SK-N-SH (cell line): ENCODE measurements at regions not wholly inside any gene's neighbourhood (a gene's known extent, or its start where the extent isn't known, plus 50 kb on each side); places are given as distances from the start of the nearest gene placed in this dataset.

ENCODE experiments used
- CTCF ChIA-PET: fragments of 300-600, 350-600 bp; formaldehyde crosslinking; extraction: SDS; loops from one replicate; lab custom pipeline; 2021; lab: Yijun Ruan, JAX
- POLR2A ChIA-PET: fragments of 350-600 bp; sonication (Branson Sonifier 250); formaldehyde crosslinking; extraction: SDS; loops from one replicate; lab custom pipeline; 2020; ENCODE audit warnings: antibody characterized with exemption, inconsistent platforms; lab: Yijun Ruan, JAX
- DNase-seq: peaks from one replicate; pipeline ENCODE4 v3.0.0; 2012
- H2AFZ ChIP-seq: fragments of 200-600 bp; sonication (generic); 2 replicates; pipeline ENCODE4 v1.8.1; 2016; ENCODE audit warnings: antibody characterized with exemption, mild to moderate bottlenecking, low read depth
- H3F3A ChIP-seq: fragments of 200-600 bp; sonication (generic); replicated peaks from 2 replicates; pipeline ENCODE3; 2016; ENCODE audit warnings: antibody characterized with exemption, mild to moderate bottlenecking; ENCODE audit not compliant: insufficient read depth
- H3K27ac ChIP-seq, 2 experiments: fragments of 200-500 bp in 1 of 2; fragments of 200-600 bp in 1 of 2; sonication (Bioruptor generic) in 1 of 2; sonication (generic), shearing (Covaris generic) in 1 of 2; 2 replicates each; pipeline versions ENCODE4 v1.5.1 to v1.6.1; 2014 to 2016; ENCODE audit warnings: low read depth in 2 of 2, inconsistent platforms in 1 of 2, low read length in 1 of 2, mild to moderate bottlenecking in 1 of 2, mixed read lengths in 1 of 2
- H3K27me3 ChIP-seq: fragments of 200-600 bp; sonication (generic), shearing (Covaris generic); 2 replicates; pipeline ENCODE4 v1.6.1; 2016; ENCODE audit warnings: mixed run types; ENCODE audit not compliant: insufficient read depth
- H3K36me3 ChIP-seq, 2 experiments: fragments of 200-500 bp in 1 of 2; fragments of 200-600 bp in 1 of 2; sonication (Bioruptor generic) in 1 of 2; sonication (generic) in 1 of 2; replicated peaks in 1 of 2; 2 replicates each; pipeline versions ENCODE3 to v1.5.1; 2014 to 2016; ENCODE audit warnings: low read length in 1 of 2, mild to moderate bottlenecking in 1 of 2; ENCODE audit not compliant: insufficient read depth in 2 of 2, control insufficient read depth in 1 of 2
- H3K4me1 ChIP-seq, 2 experiments: fragments of 200-500 bp in 1 of 2; fragments of 200-600 bp in 1 of 2; sonication (Bioruptor generic) in 1 of 2; sonication (generic), shearing (Covaris generic) in 1 of 2; 2 replicates each; pipeline versions ENCODE4 v1.5.1 to v1.6.1; 2014 to 2016; ENCODE audit warnings: low read depth in 1 of 2, low read length in 1 of 2, mixed run types in 1 of 2; ENCODE audit not compliant: insufficient read depth in 2 of 2, control insufficient read depth in 1 of 2
- H3K4me2 ChIP-seq: fragments of 200-600 bp; sonication (generic), shearing (Covaris generic); 2 replicates; pipeline ENCODE4 v1.6.1; 2017; ENCODE audit warnings: mixed run types
- H3K4me3 ChIP-seq, 2 experiments: fragments of 200-500 bp in 1 of 2; fragments of 200-600 bp in 1 of 2; sonication (Bioruptor generic) in 1 of 2; sonication (generic), shearing (Covaris generic) in 1 of 2; 2 replicates each; pipeline versions ENCODE4 v1.5.1 to v1.8.1; 2014 to 2016; ENCODE audit warnings: low read depth in 2 of 2, inconsistent platforms in 1 of 2, low read length in 1 of 2, mild to moderate bottlenecking in 1 of 2, mixed read lengths in 1 of 2, moderate library complexity in 1 of 2
- H3K79me2 ChIP-seq: fragments of 200-600 bp; sonication (generic); 2 replicates; pipeline ENCODE4 v1.8.1; 2017; ENCODE audit warnings: mild to moderate bottlenecking; ENCODE audit not compliant: insufficient read depth
- H3K9ac ChIP-seq: fragments of 200-600 bp; sonication (generic); 2 replicates; pipeline ENCODE4 v1.6.1; 2017; ENCODE audit warnings: mixed run types
- H3K9me2 ChIP-seq: fragments of 200-600 bp; sonication (generic); 2 replicates; pipeline ENCODE4 v1.6.1; 2017; ENCODE audit warnings: mixed run types
- H3K9me3 ChIP-seq: fragments of 200-600 bp; sonication (generic); 2 replicates; pipeline ENCODE4 v1.6.1; 2017; ENCODE audit warnings: mixed run types, mild to moderate bottlenecking, moderate library complexity
- H4K20me1 ChIP-seq: fragments of 200-600 bp; sonication (generic); 2 replicates; pipeline ENCODE4 v1.6.1; 2017; ENCODE audit warnings: mild to moderate bottlenecking, mixed run types; ENCODE audit not compliant: insufficient read depth
- CTCF ChIP-seq: fragments of 200-600 bp; sonication (generic); IDR thresholded peaks from 2 replicates; pipeline ENCODE4 v1.6.1; 2017; ENCODE audit warnings: antibody characterized with exemption, mild to moderate bottlenecking, moderate library complexity
- ELF1 ChIP-seq: IDR thresholded peaks from 2 replicates; pipeline ENCODE4 v1.4.0; 2012
- EP300 ChIP-seq, 2 experiments: IDR thresholded peaks; 2 replicates each; pipeline versions ENCODE4 v1.4.0 to v1.6.1; 2012; ENCODE audit warnings: borderline replicate concordance in 1 of 2, low read depth in 1 of 2, low read length in 1 of 2
- GABPA ChIP-seq: IDR thresholded peaks from 2 replicates; pipeline ENCODE4 v1.4.0; 2012; ENCODE audit warnings: low read depth, mild to moderate bottlenecking
- GATA2 ChIP-seq: sonication (generic); formaldehyde crosslinking; IDR thresholded peaks from 2 replicates; pipeline ENCODE4 v1.5.0; 2020; ENCODE audit warnings: mild to moderate bottlenecking, missing genetic modification reagents
- IRF3 ChIP-seq: fragments of 150-350 bp; IDR thresholded peaks from 2 replicates; pipeline ENCODE4 v1.6.1; 2016; ENCODE audit warnings: mild to moderate bottlenecking, low read depth, low read length
- NFIC ChIP-seq: IDR thresholded peaks from 2 replicates; pipeline ENCODE4 v1.4.0; 2012; ENCODE audit warnings: borderline replicate concordance
- PBX3 ChIP-seq: IDR thresholded peaks from 2 replicates; pipeline ENCODE4; 2012
- RAD21 ChIP-seq: IDR thresholded peaks from 2 replicates; pipeline ENCODE4 v1.6.1; 2012; ENCODE audit warnings: mild to moderate bottlenecking, low read length
- RCOR1 ChIP-seq: fragments of 150-350 bp; IDR thresholded peaks from 2 replicates; pipeline ENCODE4 v1.6.1; 2017; ENCODE audit warnings: antibody characterized with exemption, low read length
- RFX5 ChIP-seq: IDR thresholded peaks from 2 replicates; pipeline ENCODE4 v1.6.1; 2012; ENCODE audit warnings: mild to moderate bottlenecking, improper control_type of control experiment, low read length
- RXRA ChIP-seq: IDR thresholded peaks from 2 replicates; pipeline ENCODE4 v1.4.0; 2012; ENCODE audit warnings: low read depth, mild to moderate bottlenecking, borderline replicate concordance
- SIN3A ChIP-seq: IDR thresholded peaks from 2 replicates; pipeline ENCODE4 v1.6.1; 2012; ENCODE audit warnings: low read depth, mild to moderate bottlenecking, low read length, moderate library complexity, borderline replicate concordance
- TAF1 ChIP-seq: IDR thresholded peaks from 2 replicates; pipeline ENCODE4 v1.6.1; 2012; ENCODE audit warnings: low read depth, mild to moderate bottlenecking, low read length, moderate library complexity, borderline replicate concordance
- TCF12 ChIP-seq: IDR thresholded peaks from 2 replicates; pipeline ENCODE4 v1.4.0; 2012
- TEAD4 ChIP-seq: IDR thresholded peaks from 2 replicates; pipeline ENCODE4 v1.4.0; 2012; ENCODE audit warnings: mild to moderate bottlenecking, borderline replicate concordance; ENCODE audit not compliant: insufficient read depth
- USF1 ChIP-seq: IDR thresholded peaks from 2 replicates; pipeline ENCODE4 v1.4.0; 2012; ENCODE audit warnings: low read depth, borderline replicate concordance
- ZBTB33 ChIP-seq: IDR thresholded peaks from 2 replicates; pipeline ENCODE4 v1.4.0; 2012; ENCODE audit warnings: low read depth, borderline replicate concordance
- WGBS: methylation state at CpG from one replicate; pipeline ENCODE4 v1.1.6; 2017; ENCODE audit warnings: low lambda C conversion rate; 5-methylcytosine and 5-hydroxymethylcytosine counted together

GRCh38 chr1:239795304-239795703 is 296.4 kb upstream of the FMN2 start:
- no peaks in the 10 kb centered on the region for H3K79me2 ChIP-seq
- DNase-seq, result no peak
- TF ChIP-seq RAD21 (no peak), TCF12 (no peak), RFX5 (no peak), SIN3A (no peak), TAF1 (no peak), GATA2 (CRISPR knock-in tag) (no peak), NFIC (no peak), TEAD4 (no peak), USF1 (no peak), ELF1 (no peak), IRF3 (no peak), EP300 (IDR thresholded peaks at IDR 0.05; ENCODE audit: borderline replicate concordance in 1 of 2, low read depth in 1 of 2, low read length in 1 of 2) (no peak), CTCF (no peak), RCOR1 (no peak), RXRA (no peak), GABPA (no peak), PBX3 (no peak), ZBTB33 (no peak)
- H3K27me3 ChIP-seq, result no peaks in the 10 kb centered on the region
- H3F3A ChIP-seq, result no peaks in the 10 kb centered on the region
- no peak overlapping the region for H2AFZ ChIP-seq
- H3K9me3 ChIP-seq, result no peaks in the 10 kb centered on the region
- H4K20me1 ChIP-seq, result no peaks in the 10 kb centered on the region
- H3K9ac ChIP-seq, result no peak overlapping the region
- no peaks in the 10 kb centered on the region for H3K9me2 ChIP-seq
- peaks cover 0 to 12% of the 10 kb centered on the region in 2 experiments; a peak in 1 of 4 replicates for H3K4me1 ChIP-seq
- POLR2A ChIA-PET, result no interaction called here
- peak overlapping the region in 1 of 2 experiments; percentile 8; a peak in 1 of 4 replicates for H3K27ac ChIP-seq
- H3K36me3 ChIP-seq, result peaks cover 0 to 3% of the 10 kb centered on the region in 2 experiments
- no peak overlapping the region for H3K4me3 ChIP-seq
- WGBS, result 59% methylated on average over 3 of the region's 3 CpGs
- CTCF ChIA-PET, result interaction anchor here (1.4 kb wide), 1 partner anchor 19 kb away, joined by 3 read pairs; no protein-coding TSS in a partner anchor
- no peak overlapping the region for H3K4me2 ChIP-seq
